Vagina (tissue), 2 donors: ENCODE measurements at regions not wholly inside any gene's neighbourhood (a gene's known extent, or its start where the extent isn't known, plus 50 kb on each side); places are given as distances from the start of the nearest gene placed in this dataset.
A peak's percentile ranks its signal among the peaks of the same experiment; 100 is the strongest.

ENCODE experiments used
- DNase-seq, 2 donors: peaks; one replicate each; pipeline ENCODE4 v3.0.0-alpha.2; 2017; ENCODE audit errors: extremely low spot score in 2 of 2
- H3K27ac ChIP-seq: fragments of 200-600 bp; sonication (generic); one replicate; pipeline ENCODE4 v1.5.1; 2019
- H3K27me3 ChIP-seq: fragments of 200-600 bp; sonication (generic); one replicate; pipeline ENCODE4 v1.5.1; 2019
- H3K36me3 ChIP-seq, 2 donors: fragments of 200-600 bp; sonication (generic); one replicate each; pipeline ENCODE4 v1.5.1; 2017 to 2019
- H3K4me1 ChIP-seq: fragments of 200-600 bp; sonication (generic); one replicate; pipeline ENCODE4 v1.5.1; 2019
- H3K4me3 ChIP-seq, 2 donors: fragments of 200-600 bp; sonication (generic); 1 replicate in 1 of 2; 2 replicates in 1 of 2; pipeline ENCODE4 v1.5.1; 2016 to 2019
- H3K9me3 ChIP-seq: fragments of 200-600 bp; sonication (generic); one replicate; pipeline ENCODE4 v1.5.1; 2019
- CTCF ChIP-seq, 3 experiments: fragments of 450-650 bp in 2 of 3; fragments of 200-600 bp in 1 of 3; sonication (generic) in 1 of 3; IDR thresholded peaks; one replicate each; pipeline ENCODE4 v1.5.1; 2017 to 2019; ENCODE audit warnings: antibody characterized with exemption in 3 of 3, mild to moderate bottlenecking in 2 of 3, moderate library complexity in 2 of 3
- POLR2A ChIP-seq, 2 donors: fragments of 450-650 bp; IDR thresholded peaks; one replicate each; pipeline ENCODE4 v1.6.1; 2017; ENCODE audit warnings: antibody characterized with exemption in 2 of 2, mild to moderate bottlenecking in 2 of 2, moderate library complexity in 2 of 2
- POLR2AphosphoS5 ChIP-seq, 2 donors: sonication (generic); formaldehyde crosslinking; IDR thresholded peaks; one replicate each; pipeline ENCODE4 v1.9.0; 2017; ENCODE audit warnings: antibody characterized with exemption in 2 of 2, mild to moderate bottlenecking in 2 of 2, low read depth in 1 of 2; ENCODE audit not compliant: insufficient read depth in 1 of 2
- intact Hi-C: fragments of 100-400 bp; cut with DNase I; formaldehyde crosslinking; loops from one replicate; pipeline ENCODE4 v1.15.1; 2023

GRCh38 chr1:4595341-4596225 is 58.8 kb upstream of the AJAP1 start:
- intact Hi-C loops, result no loop called here
- Histone ChIP-seq H3K9me3 (no peaks in the 10 kb centered on the region), H3K27ac (no peak overlapping the region), H3K36me3 (no peaks in the 10 kb centered on the region), H3K27me3 (no peaks in the 10 kb centered on the region), H3K4me1 (no peaks in the 10 kb centered on the region), H3K4me3 (no peak overlapping the region)
- DNase-seq, result peak; percentile 61 to 84
- TF ChIP-seq POLR2AphosphoS5 (IDR thresholded peaks at IDR 0.05; ENCODE audit: insufficient read depth in 1 of 2, low read depth in 1 of 2) (no peak), CTCF (IDR thresholded peaks at IDR 0.05) (no peak), POLR2A (IDR thresholded peaks at IDR 0.05) (no peak)

DNA sequence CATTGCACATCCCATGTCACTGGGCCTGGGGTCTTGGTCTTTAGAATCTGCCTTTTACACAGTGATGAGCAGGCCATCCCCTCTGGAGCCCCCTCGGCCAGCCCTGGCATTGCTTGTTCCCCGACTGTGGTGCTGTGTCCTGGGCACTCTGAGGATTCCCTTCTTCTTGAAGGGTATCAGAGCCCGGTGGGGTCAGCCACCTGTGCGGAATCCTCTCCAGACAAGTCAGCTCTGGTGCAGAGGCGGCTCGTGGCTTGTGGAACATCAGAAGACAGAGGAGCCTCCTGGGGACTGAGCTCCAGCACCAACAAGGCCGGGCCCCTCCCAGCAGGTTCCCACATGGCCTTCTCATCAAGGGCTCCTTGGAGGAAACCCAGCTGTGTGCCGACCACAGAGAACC is 57.9 kb upstream of the AJAP1 start:
- Histone ChIP-seq H3K27ac (no peak overlapping the region), H3K9me3 (no peaks in the 10 kb centered on the region), H3K4me1 (no peaks in the 10 kb centered on the region), H3K4me3 (no peak overlapping the region), H3K36me3 (no peaks in the 10 kb centered on the region), H3K27me3 (no peaks in the 10 kb centered on the region)
- peak in 1 of 2 donors; percentile 40 for DNase-seq
- no peak for TF ChIP-seq POLR2A (IDR thresholded peaks at IDR 0.05)
- no peak for TF ChIP-seq CTCF (IDR thresholded peaks at IDR 0.05)
- no peak for TF ChIP-seq POLR2AphosphoS5 (IDR thresholded peaks at IDR 0.05; ENCODE audit: insufficient read depth in 1 of 2, low read depth in 1 of 2)
- intact Hi-C loops, result no loop called here

DNA sequence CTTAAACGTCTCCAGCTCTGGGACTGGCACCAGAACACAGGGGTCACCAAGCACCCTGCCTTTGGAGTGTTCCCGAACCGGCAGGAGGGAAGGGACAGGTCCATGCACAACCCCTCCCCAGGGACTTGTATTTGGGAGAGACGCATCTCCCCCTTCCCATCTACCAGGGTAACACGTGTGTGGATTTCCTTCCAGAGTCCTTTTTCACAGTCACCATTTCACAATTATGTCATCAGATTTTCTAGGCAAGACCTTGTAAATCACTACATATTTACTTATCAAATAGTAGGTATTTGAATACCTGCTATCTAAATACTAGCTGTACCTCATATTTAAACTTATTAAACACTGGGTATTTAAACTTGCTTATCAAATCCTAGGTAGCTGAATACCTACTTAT is 57.4 kb upstream of the AJAP1 start:
- no peaks in the 10 kb centered on the region for H3K4me1 ChIP-seq
- H3K4me3 ChIP-seq, result no peak overlapping the region
- TF ChIP-seq CTCF (IDR thresholded peaks at IDR 0.05) (no peak), POLR2AphosphoS5 (IDR thresholded peaks at IDR 0.05; ENCODE audit: insufficient read depth in 1 of 2, low read depth in 1 of 2) (no peak), POLR2A (IDR thresholded peaks at IDR 0.05) (no peak)
- no peaks in the 10 kb centered on the region for H3K9me3 ChIP-seq
- intact Hi-C loops, result no loop called here
- no peak overlapping the region for H3K27ac ChIP-seq
- H3K27me3 ChIP-seq, result no peaks in the 10 kb centered on the region
- no peak for DNase-seq
- no peaks in the 10 kb centered on the region for H3K36me3 ChIP-seq

GRCh38 chr1:4598561-4598960 is 55.8 kb upstream of the AJAP1 start:
- intact Hi-C loops, result no loop called here
- no peaks in the 10 kb centered on the region for H3K27me3 ChIP-seq

More at GRCh38 chr1:4598561-4598960, 55.8 kb upstream of the AJAP1 start:
- TF ChIP-seq POLR2A (IDR thresholded peaks at IDR 0.05) (no peak), POLR2AphosphoS5 (IDR thresholded peaks at IDR 0.05; ENCODE audit: insufficient read depth in 1 of 2, low read depth in 1 of 2) (no peak), CTCF (IDR thresholded peaks at IDR 0.05) (no peak)
- H3K27ac ChIP-seq, result no peak overlapping the region
- H3K4me1 ChIP-seq, result no peaks in the 10 kb centered on the region
- DNase-seq, result peak in 1 of 2 donors; percentile 79
- H3K36me3 ChIP-seq, result no peaks in the 10 kb centered on the region
- no peak overlapping the region for H3K4me3 ChIP-seq
- no peaks in the 10 kb centered on the region for H3K9me3 ChIP-seq
